GM19463 (cell line): ENCODE measurements at regions not wholly inside any gene's neighbourhood (a gene's known extent, or its start where the extent isn't known, plus 50 kb on each side); places are given as distances from the start of the nearest gene placed in this dataset.
"Not testable (repeated sequence)": the region's sequence is repeated elsewhere in the genome, so short reads cannot be mapped to it uniquely, and the experiment has no call there.

Experiments used
- ATAC-seq: cut with Tn5 transposase; IDR thresholded peaks from one replicate; pipeline ENCODE4 v1.9.1; 2021; ENCODE audit warnings: mild to moderate bottlenecking, moderate library complexity; ENCODE audit not compliant: unreplicated experiment

GRCh38 chr2:212794471-212794870, 255.9 kb upstream of the ERBB4 start:
- no peak for ATAC-seq

DNA sequence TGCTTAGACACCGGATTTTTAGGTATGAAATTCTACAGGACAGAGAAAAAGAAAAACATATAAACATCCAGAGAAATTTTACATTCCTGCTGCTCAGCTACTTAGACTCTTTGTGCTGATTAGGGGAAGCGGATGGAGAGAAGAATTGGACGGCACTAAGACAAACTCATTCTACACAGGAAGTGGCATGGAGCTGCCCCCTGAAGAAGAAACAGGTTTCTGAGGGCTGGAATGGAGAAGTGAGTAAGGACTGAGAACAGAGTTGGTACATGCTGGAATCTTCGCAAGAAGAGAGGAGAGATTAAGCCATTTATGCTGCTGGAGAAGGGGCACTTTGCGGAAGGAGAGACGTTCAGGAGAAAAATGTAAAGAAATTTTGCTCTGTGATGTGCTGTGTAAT, 253.0 kb upstream of the ERBB4 start:
- no peak for ATAC-seq

DNA sequence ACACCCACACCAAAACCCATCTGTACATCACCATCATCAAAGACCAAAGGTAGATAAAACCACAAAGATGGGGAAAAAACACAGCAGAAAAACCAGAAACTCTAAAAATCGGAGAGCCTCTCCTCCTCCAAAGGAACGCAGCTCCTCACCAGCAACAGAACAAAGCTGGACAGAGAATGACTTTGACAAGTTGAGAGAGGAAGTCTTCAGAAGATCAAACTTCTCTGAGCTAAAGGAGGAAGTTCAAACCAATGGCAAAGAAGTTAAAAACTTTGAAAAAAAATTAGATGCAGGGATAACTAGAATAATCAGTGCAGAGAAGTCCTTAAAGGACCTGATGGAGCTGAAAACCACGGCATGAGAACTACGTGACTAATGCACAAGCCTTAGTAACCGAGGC, 247.5 kb upstream of the ERBB4 start:
- ATAC-seq = not testable (repeated sequence)

- ATAC-seq = peak; percentile 48
Measured at GRCh38 chr2:212777020-212777491, 238.5 kb upstream of the ERBB4 start.

- ATAC-seq = no peak
Measured at GRCh38 chr2:212773808-212774339, 235.3 kb upstream of the ERBB4 start.

DNA sequence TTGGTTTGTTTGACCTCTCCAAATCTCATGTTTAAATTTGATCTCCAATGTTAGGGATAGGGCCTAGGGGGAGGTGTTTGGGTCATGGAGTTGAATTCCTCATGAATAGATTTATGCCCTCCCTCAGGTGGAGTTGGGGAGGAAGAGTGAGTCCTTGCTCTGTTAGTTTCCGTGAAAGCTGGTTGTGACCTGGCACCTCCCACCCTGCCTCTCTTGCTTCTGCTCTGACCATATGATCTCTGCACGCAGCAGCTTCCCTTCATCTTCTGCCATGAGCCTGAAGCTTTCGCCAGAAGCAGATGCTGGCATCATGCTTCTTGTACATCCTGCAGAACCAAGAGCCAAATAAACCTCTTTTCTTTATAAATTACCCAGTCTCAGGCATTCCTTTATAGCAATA, 231.6 kb upstream of the ERBB4 start:
- no peak for ATAC-seq

DNA sequence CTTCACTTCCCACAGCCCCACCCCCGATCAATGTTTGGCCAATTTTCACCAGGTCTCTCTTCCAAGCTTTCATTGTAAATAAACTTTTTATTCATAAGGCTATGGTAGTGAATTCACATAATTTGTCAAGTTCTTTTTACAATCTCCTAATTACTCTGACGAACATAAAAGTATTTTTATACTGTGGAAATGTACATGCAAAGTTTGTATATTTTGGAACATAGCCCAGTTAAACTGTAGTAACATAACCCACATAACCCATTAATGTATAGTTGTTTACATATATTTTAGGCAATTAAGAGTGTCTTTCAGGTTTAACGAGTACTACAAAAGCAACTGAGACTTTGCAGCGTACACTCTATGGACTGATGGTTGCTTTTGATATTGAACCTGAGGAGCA, 228.3 kb upstream of the ERBB4 start:
- ATAC-seq = no peak

DNA sequence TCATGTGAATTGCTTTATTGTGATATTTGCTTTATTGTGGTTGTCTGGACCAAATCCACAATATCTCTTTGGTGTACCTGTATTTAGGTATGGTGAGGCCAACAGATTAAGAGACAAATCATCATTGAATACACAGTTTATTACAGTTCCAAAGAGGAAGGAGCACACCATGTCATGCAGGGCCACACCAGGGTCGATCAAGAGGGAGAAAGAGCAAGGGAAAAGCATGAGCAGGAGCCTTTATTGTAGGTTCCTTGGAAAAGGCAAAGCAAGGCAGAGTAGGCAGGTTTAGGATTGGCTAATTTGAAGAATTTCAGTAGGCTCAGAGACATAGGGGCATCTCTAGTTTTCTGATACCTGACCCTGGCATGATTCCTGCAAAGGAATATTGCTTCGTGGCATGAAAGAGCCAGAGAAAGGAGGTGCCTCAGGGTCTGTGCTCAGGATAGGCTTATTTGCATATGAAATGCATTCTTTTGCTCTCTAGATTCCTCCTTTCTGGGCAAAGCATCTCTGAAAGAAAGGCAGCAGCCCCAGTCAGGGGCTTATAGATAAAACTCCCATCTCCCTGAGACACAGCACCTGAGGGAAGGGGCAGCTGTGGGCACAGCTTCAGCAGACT, 214.2 kb upstream of the ERBB4 start:
- no peak for ATAC-seq

- peak; percentile 85 for ATAC-seq
Measured at GRCh38 chr2:212745359-212745758, 206.8 kb upstream of the ERBB4 start.

DNA sequence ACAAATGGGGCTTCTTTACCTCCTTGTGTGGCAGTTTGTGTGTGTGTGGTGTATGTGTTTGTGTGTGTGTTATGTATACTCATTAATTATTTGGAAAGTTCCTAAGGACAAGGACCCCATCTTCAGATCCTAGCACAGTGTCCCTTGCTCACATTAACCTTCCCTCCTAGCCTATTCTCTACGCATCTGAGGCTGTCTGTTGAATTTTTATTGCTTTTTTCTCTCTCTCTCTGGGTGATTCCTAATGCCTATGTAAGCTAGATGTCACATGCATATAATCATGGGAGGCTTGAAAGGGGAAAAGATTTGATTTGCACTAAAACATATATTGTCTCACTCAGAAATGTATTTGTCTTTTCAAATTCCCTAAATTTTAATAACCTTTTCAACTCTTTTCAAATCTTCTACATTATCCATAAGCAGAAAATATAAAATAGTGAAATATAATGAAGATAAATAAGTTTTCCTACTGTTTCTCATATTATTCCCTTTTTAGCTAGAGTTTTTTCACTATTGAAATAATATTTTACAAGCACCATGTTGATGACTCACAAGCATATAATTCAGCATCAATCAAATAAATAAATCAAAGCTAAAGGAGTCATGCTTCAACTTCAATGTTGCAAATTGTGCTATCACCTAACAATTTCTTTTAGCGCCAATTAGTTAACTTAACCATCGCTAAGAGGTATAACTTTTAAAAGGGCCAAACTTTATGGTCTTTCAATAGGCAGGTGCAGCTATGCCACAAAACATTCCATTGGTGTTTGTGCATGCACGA, 199.0 kb upstream of the ERBB4 start:
- ATAC-seq = no peak

GRCh38 chr2:212736385-212736726, 197.8 kb upstream of the ERBB4 start:
- ATAC-seq = no peak

DNA sequence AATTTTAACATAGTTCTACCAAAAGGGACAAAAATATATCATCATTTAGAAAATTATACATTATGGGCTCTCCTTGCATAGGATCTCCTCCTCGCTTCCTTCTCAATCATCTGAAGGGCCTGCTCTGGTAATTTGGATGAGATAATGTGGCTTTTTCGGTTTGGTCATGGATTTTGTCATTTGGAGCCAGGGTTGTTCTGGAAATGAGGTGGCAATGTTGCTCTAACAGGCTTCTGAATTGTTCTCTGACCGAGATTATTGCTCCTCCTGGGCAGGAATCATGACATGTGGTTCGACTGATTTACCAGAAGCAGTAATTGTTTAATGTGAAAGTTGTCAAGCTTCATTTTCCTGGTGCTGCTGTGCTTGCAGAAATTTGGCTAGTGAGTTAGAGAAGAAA, 194.7 kb upstream of the ERBB4 start:
- ATAC-seq = peak; percentile 33

DNA sequence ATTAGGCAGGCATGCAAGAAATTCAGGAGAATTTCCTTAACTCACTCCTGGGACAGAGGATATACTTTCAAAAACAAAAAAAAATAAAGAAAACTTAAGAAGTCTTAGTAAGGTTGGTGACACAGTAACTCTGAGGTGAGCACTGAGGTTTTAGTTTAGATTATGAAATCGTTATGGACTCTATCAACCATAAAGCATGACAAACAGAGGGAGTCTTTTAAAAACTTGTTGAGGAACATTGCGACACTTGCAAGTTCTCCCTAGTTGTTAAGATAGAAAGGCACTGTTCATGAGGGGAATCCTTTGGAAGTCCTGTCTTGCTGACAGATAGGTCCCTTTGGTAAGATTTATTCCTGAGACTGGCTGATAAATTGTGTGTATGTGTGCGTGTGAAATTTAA, 194.3 kb upstream of the ERBB4 start:
- ATAC-seq = no peak

DNA sequence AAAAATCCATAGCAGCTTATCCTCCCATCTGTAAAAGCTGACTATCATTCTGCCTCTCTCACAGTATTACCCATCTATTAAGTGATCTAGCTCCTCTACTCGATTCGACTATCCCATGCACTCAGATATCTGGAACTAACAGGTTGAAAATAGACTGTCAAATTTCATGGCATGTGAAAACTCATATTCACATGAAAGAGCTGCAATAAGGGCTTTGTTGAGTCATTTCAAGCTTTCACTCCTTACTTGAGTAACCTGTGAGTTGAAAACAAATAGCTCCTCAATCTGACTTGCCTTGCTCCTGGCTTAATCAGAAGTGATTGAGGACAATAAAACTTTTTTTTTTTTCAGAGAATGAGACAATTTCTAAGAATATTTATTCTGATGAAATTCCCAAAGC, 192.4 kb upstream of the ERBB4 start:
- ATAC-seq = peak; percentile 66

DNA sequence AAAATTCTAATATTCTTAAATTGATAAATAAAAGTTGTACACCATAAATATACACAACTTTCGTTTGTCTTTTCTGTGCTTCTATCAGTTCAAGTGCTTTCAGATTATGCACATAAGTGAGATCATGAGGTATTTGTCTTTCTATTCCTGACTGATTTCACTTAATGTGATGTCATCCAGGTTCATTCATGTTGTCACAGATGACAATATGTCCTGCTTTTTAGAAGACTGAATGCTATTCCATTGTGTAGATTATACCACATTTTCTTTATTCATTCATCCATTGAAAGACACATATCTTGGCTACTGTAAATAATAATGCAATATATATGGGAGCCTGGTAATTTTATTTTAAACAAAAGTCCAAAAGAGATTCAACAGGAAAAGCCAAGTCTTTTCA, 190.1 kb upstream of the ERBB4 start:
- no peak for ATAC-seq

- peak; percentile 49 for ATAC-seq
Measured at GRCh38 chr2:212727751-212728150, 189.1 kb upstream of the ERBB4 start.

DNA sequence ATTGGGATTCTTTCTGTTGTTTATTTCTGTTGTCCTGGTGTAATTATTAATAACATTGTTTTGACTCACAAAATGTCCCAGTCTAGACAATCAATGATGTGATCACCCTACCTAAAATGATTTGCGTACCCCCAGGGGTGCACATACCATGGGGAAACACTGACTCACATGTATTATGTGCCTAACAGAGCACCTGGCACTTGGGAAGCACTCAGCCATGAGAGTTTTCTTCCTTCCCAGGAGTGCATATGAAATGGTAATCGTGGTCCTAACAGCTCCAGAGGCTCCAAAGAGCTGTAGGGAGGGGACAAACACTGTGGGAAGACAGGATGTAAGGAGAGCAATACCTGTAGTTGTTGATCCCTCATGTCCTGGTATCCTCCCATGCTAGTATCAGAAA, 187.8 kb upstream of the ERBB4 start:
- peak; percentile 36 for ATAC-seq

- ATAC-seq = no peak
Measured at GRCh38 chr2:212725180-212725579, 186.6 kb upstream of the ERBB4 start.

DNA sequence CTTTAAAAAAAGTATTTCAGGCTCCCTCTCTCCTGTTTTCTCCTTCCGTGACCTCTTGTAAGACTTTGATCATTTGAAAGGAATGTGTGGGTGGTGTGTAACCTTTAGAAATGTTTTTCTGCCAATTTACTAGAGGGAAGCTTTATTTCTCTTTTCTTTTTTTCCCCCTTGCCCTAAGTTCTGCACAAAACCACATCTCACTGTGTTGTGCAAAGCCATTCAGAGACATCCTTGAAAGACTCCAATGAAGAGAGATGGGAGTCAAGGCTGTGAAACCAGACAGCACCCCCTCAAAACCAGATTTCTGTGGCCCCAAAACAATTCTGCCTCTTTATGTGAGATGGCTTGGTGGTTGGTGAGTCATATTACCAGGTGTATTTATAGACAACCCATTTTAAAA, 184.6 kb upstream of the ERBB4 start:
- ATAC-seq = no peak

DNA sequence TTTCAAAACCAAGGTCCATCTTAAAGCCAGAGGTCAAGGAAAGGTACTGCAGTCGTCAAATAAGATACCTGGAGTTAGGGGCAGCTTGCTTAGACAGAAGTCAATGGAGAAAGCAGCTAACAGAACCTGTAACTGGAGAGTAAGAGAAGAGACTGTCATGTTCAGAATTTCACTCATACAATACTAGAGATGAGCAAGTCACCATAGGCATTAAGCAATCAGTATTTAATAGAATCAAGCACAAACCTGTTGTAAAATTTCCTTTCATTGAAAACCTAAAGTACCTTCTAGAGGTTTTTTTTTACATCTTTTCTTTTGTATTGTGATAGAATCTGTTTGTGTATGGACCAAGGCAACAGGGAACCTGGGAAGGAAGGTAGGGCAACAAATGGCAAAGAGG, 183.4 kb upstream of the ERBB4 start:
- no peak for ATAC-seq

GRCh38 chr2:212721026-212721451, 182.4 kb upstream of the ERBB4 start:
- no peak for ATAC-seq

- not testable (repeated sequence) for ATAC-seq
Measured at GRCh38 chr2:212715411-212715810, 176.8 kb upstream of the ERBB4 start.
